ENCODE measurements at regions not wholly inside any gene's neighbourhood (a gene's known extent, or its start where the extent isn't known, plus 50 kb on each side); places are given as distances from the start of the nearest gene placed in this dataset.

DNA sequence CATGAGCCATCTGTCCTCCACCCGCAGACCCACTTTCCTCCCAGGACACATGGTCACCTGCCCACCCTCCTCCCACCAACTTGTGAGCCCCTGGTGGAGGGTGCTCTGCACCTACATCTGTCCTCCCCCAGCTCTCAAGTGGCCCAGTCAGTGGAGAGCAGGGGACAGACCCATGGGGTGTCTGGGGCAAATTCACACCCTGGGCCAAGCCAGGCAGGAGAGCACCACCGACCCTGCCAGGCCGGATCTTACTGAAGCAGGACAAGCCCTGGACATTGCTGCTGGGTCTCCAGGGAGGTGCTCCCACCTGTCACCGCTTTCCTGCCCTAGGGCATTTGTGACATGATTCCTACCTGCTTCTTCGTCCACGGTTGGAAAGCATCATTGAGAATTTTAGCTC is 221.6 kb downstream of the TUBA3C start:
- H3K27me3 ChIP-seq (ENCODE audit: control insufficient read depth, insufficient read depth, low read length), result no peaks in the 10 kb centered on the region
- H4K91ac ChIP-seq (ENCODE audit: insufficient read depth, low read depth, low read length), result no peak overlapping the region
- no peak overlapping the region for H3K9ac ChIP-seq (ENCODE audit: low read depth, low read length)
- intact Hi-C loops (cut with micrococcal nuclease), result no loop called here
- no peak overlapping the region for H2BK15ac ChIP-seq (ENCODE audit: low read depth, low read length)
- no peak overlapping the region for H3K4ac ChIP-seq (ENCODE audit: low read depth, low read length)
- H4K5ac ChIP-seq (ENCODE audit: low read depth, low read length), result no peak overlapping the region
- H2BK120ac ChIP-seq (ENCODE audit: low read depth, low read length), result no peak overlapping the region
- H3K14ac ChIP-seq (replicated peaks; ENCODE audit: low read depth, low read length), result no peak overlapping the region
- ChIA-PET POLR2A (ENCODE audit: unreplicated experiment) (no interaction called here), CTCF (no interaction called here)
- no peaks in the 10 kb centered on the region for H3K36me3 ChIP-seq (ENCODE audit: control insufficient read depth, insufficient read depth, low read length)
- TF ChIP-seq, protein P1, sequence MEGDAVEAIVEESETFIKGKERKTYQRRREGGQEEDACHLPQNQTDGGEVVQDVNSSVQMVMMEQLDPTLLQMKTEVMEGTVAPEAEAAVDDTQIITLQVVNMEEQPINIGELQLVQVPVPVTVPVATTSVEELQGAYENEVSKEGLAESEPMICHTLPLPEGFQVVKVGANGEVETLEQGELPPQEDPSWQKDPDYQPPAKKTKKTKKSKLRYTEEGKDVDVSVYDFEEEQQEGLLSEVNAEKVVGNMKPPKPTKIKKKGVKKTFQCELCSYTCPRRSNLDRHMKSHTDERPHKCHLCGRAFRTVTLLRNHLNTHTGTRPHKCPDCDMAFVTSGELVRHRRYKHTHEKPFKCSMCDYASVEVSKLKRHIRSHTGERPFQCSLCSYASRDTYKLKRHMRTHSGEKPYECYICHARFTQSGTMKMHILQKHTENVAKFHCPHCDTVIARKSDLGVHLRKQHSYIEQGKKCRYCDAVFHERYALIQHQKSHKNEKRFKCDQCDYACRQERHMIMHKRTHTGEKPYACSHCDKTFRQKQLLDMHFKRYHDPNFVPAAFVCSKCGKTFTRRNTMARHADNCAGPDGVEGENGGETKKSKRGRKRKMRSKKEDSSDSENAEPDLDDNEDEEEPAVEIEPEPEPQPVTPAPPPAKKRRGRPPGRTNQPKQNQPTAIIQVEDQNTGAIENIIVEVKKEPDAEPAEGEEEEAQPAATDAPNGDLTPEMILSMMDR (conservative IDR thresholded peaks at IDR 0.05; ENCODE audit: low read depth, low read length), result no peak
- TF ChIP-seq MAZ (IDR thresholded peaks at IDR 0.05; ENCODE audit: borderline replicate concordance, low read depth, low read length) (no peak), SMC3 (IDR thresholded peaks at IDR 0.05; ENCODE audit: low read depth, low read length) (no peak), RAD21 (IDR thresholded peaks at IDR 0.05; ENCODE audit: low read length) (no peak), RFX5 (IDR thresholded peaks at IDR 0.05; ENCODE audit: low read depth, low read length) (no peak), POLR2A (IDR thresholded peaks at IDR 0.05; ENCODE audit: low read depth, low read length) (no peak), BHLHE40 (IDR thresholded peaks at IDR 0.05; ENCODE audit: low read depth, low read length) (no peak), MAFK (IDR thresholded peaks at IDR 0.05; ENCODE audit: low read depth, low read length) (no peak), FOS (IDR thresholded peaks at IDR 0.05; ENCODE audit: low read depth, low read length) (no peak), MXI1 (IDR thresholded peaks at IDR 0.05; ENCODE audit: borderline replicate concordance, low read depth, low read length) (no peak), RCOR1 (IDR thresholded peaks at IDR 0.05; ENCODE audit: insufficient replicate concordance, low read length) (no peak), NFE2L2 (IDR thresholded peaks at IDR 0.05; ENCODE audit: low read depth, low read length) (no peak), CEBPB (IDR thresholded peaks at IDR 0.05; ENCODE audit: low read depth, low read length) (no peak), CHD1 (IDR thresholded peaks at IDR 0.05; ENCODE audit: low read depth, low read length) (no peak)
- TF ChIP-seq, protein P2, sequence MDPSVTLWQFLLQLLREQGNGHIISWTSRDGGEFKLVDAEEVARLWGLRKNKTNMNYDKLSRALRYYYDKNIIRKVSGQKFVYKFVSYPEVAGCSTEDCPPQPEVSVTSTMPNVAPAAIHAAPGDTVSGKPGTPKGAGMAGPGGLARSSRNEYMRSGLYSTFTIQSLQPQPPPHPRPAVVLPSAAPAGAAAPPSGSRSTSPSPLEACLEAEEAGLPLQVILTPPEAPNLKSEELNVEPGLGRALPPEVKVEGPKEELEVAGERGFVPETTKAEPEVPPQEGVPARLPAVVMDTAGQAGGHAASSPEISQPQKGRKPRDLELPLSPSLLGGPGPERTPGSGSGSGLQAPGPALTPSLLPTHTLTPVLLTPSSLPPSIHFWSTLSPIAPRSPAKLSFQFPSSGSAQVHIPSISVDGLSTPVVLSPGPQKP (IDR thresholded peaks at IDR 0.05; ENCODE audit: borderline replicate concordance, low read depth, low read length), result no peak
- TF ChIP-seq, protein P3, sequence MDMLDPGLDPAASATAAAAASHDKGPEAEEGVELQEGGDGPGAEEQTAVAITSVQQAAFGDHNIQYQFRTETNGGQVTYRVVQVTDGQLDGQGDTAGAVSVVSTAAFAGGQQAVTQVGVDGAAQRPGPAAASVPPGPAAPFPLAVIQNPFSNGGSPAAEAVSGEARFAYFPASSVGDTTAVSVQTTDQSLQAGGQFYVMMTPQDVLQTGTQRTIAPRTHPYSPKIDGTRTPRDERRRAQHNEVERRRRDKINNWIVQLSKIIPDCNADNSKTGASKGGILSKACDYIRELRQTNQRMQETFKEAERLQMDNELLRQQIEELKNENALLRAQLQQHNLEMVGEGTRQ (IDR thresholded peaks at IDR 0.05; ENCODE audit: low read depth, low read length), result no peak
- no peaks in the 10 kb centered on the region for H3K4me1 ChIP-seq (ENCODE audit: control insufficient read depth, insufficient read depth, low read length)
- no peak overlapping the region for H2AK9ac ChIP-seq (replicated peaks; ENCODE audit: low read depth, low read length, poor library complexity)
- no peak overlapping the region for H3K27ac ChIP-seq (ENCODE audit: insufficient read depth, low read length)
- H3K18ac ChIP-seq (ENCODE audit: low read depth, low read length), result no peak overlapping the region
- no peaks in the 10 kb centered on the region for H3K79me1 ChIP-seq (ENCODE audit: low read depth in 1 of 2, low read length in 2 of 2)
- no peak overlapping the region for H3K23ac ChIP-seq (ENCODE audit: low read depth, low read length)
- dilution Hi-C loops (cut with HindIII; ENCODE audit: low sequenced_read_pairs, unreplicated experiment), result no loop called here
- no peak overlapping the region for H4K8ac ChIP-seq (ENCODE audit: low read depth in 2 of 2, low read length in 2 of 2)
- H4K20me1 ChIP-seq (ENCODE audit: insufficient read depth, low read length), result no peaks in the 10 kb centered on the region
- WGBS, 2 experiments (ENCODE audit: extremely low coverage in 2 of 2, insufficient read length in 1 of 2), result 38% methylated on average over 3 of the region's 6 CpGs; no CpG with 5 or more reads in 1 of the 2 experiments
- DNase-seq (no peak), ATAC-seq (ENCODE audit: low read depth) (no peak)
- H2AFZ ChIP-seq (replicated peaks; ENCODE audit: low read length, poor library complexity), result no peak overlapping the region
- no peak overlapping the region for H3K56ac ChIP-seq (ENCODE audit: extremely low read depth, insufficient read depth, low read length)
- in situ Hi-C loops (cut with MboI; ENCODE audit: low sequenced_read_pairs), result no loop called here
- H3K9me1 ChIP-seq (ENCODE audit: insufficient read depth, low read length), result no peaks in the 10 kb centered on the region
- no peak overlapping the region for H2BK5ac ChIP-seq (ENCODE audit: low read depth, low read length, poor library complexity, severe bottlenecking)
- peaks cover 57% of the 10 kb centered on the region for H3K9me3 ChIP-seq (ENCODE audit: control insufficient read depth, insufficient read depth, low read length)
- no peak overlapping the region for H3K4me2 ChIP-seq (ENCODE audit: low read depth, low read length)
- no peak overlapping the region for H2AK5ac ChIP-seq (ENCODE audit: low read depth, low read length)
- BruUV-seq (replicated peaks), result no TSS peak
- no peak overlapping the region for H2BK20ac ChIP-seq (ENCODE audit: low read depth, low read length)
- H3K4me3 ChIP-seq (ENCODE audit: insufficient read depth, low read depth, low read length), result no peak overlapping the region
